GM12865 (cell line): ENCODE measurements at regions not wholly inside any gene's neighbourhood (a gene's known extent, or its start where the extent isn't known, plus 50 kb on each side); places are given as distances from the start of the nearest gene placed in this dataset.
"Not testable (repeated sequence)": the region's sequence is repeated elsewhere in the genome, so short reads cannot be mapped to it uniquely, and the experiment has no call there.

ENCODE experiments used
- DNase-seq: peaks from one replicate; pipeline ENCODE4 v3.0.0; 2010; ENCODE audit warnings: low read depth
- H3K4me3 ChIP-seq: 2 replicates; pipeline ENCODE4 v1.5.1; 2011; ENCODE audit warnings: mild to moderate bottlenecking, low read depth, low read length, control low read depth
- CTCF ChIP-seq: IDR thresholded peaks from 2 replicates; pipeline ENCODE4 v1.5.1; 2011; ENCODE audit warnings: low read length, control low read depth, low read depth, inconsistent platforms; ENCODE audit not compliant: insufficient read depth; ENCODE audit errors: missing control alignments

GRCh38 chr3:30476368-30477084 lies 129.9 kb upstream of the TGFBR2 start:
- TF ChIP-seq CTCF: no peak
- DNase-seq: no peak
- H3K4me3 ChIP-seq: no peak overlapping the region

- DNase-seq: no peak
- no peak for TF ChIP-seq CTCF
- no peak overlapping the region for H3K4me3 ChIP-seq
Observed at GRCh38 chr3:30477149-30477921, 129.1 kb upstream of the TGFBR2 start.

- DNase-seq: not testable (repeated sequence)
Observed at GRCh38 chr3:30479737-30480136, 126.7 kb upstream of the TGFBR2 start.

GRCh38 chr3:30480156-30480555 lies 126.2 kb upstream of the TGFBR2 start:
- DNase-seq, H3K4me3 ChIP-seq: not testable (repeated sequence)

More at GRCh38 chr3:30479737-30480136, 126.7 kb upstream of the TGFBR2 start:
- H3K4me3 ChIP-seq: not testable (repeated sequence)

- no peak for TF ChIP-seq CTCF
Observed at GRCh38 chr3:30480587-30480986, 125.8 kb upstream of the TGFBR2 start.

GRCh38 chr3:30481241-30481640 lies 125.2 kb upstream of the TGFBR2 start:
- DNase-seq: no peak
- H3K4me3 ChIP-seq: no peak overlapping the region
- TF ChIP-seq CTCF: no peak

More at GRCh38 chr3:30480587-30480986, 125.8 kb upstream of the TGFBR2 start:
- no peak for DNase-seq
- H3K4me3 ChIP-seq: no peak overlapping the region

GRCh38 chr3:30484229-30484628 lies 122.2 kb upstream of the TGFBR2 start:
- not testable (repeated sequence) for DNase-seq

GRCh38 chr3:30486368-30486767 lies 120.0 kb upstream of the TGFBR2 start:
- H3K4me3 ChIP-seq: no peak overlapping the region
- no peak for TF ChIP-seq CTCF
- DNase-seq: no peak

More at GRCh38 chr3:30484229-30484628, 122.2 kb upstream of the TGFBR2 start:
- H3K4me3 ChIP-seq: not testable (repeated sequence)
